C4-2B (cell line): ENCODE measurements at regions not wholly inside any gene's neighbourhood (a gene's known extent, or its start where the extent isn't known, plus 50 kb on each side); places are given as distances from the start of the nearest gene placed in this dataset.

ENCODE experiments used
- H3K27ac ChIP-seq: fragments of 450-650 bp; 2 replicates; pipeline ENCODE4 v1.5.1; 2017
- ZFX ChIP-seq: fragments of 450-650 bp; IDR thresholded peaks from 2 replicates; pipeline ENCODE4 v1.6.1; 2017
- TF ChIP-seq, protein P1 (sequence below): fragments of 450-650 bp; conservative IDR thresholded peaks from 2 replicates; pipeline ENCODE4 v1.5.1; 2017; ENCODE audit warnings: mild to moderate bottlenecking

DNA sequence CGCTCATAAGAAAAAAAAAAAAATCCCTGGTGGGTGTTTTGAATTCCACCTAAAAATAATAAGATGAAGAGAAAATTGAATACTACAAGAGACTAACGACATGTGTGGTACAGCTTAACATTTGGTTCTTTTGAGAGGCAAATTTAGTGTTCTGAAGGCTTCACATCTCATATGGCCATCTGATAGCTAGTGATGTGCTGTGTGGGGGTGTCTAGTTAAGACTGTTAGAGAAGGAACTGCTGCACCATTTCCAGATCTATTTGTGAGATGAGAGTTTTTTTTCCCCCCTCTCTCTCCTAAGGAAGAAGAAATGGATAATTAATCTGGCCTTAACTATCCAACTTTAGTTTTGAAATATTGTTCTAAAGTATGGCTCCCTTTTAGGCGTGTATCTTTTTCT is 321.6 kb downstream of the SLC4A3 start:
- TF ChIP-seq, protein P1, sequence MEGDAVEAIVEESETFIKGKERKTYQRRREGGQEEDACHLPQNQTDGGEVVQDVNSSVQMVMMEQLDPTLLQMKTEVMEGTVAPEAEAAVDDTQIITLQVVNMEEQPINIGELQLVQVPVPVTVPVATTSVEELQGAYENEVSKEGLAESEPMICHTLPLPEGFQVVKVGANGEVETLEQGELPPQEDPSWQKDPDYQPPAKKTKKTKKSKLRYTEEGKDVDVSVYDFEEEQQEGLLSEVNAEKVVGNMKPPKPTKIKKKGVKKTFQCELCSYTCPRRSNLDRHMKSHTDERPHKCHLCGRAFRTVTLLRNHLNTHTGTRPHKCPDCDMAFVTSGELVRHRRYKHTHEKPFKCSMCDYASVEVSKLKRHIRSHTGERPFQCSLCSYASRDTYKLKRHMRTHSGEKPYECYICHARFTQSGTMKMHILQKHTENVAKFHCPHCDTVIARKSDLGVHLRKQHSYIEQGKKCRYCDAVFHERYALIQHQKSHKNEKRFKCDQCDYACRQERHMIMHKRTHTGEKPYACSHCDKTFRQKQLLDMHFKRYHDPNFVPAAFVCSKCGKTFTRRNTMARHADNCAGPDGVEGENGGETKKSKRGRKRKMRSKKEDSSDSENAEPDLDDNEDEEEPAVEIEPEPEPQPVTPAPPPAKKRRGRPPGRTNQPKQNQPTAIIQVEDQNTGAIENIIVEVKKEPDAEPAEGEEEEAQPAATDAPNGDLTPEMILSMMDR, result no peak
- TF ChIP-seq ZFX, result no peak
- H3K27ac ChIP-seq, result no peak overlapping the region

- TF ChIP-seq ZFX, result no peak
- TF ChIP-seq, protein P1, result no peak
- H3K27ac ChIP-seq, result no peak overlapping the region
Observed at GRCh38 chr2:219951099-219951498, 323.7 kb downstream of the SLC4A3 start.

DNA sequence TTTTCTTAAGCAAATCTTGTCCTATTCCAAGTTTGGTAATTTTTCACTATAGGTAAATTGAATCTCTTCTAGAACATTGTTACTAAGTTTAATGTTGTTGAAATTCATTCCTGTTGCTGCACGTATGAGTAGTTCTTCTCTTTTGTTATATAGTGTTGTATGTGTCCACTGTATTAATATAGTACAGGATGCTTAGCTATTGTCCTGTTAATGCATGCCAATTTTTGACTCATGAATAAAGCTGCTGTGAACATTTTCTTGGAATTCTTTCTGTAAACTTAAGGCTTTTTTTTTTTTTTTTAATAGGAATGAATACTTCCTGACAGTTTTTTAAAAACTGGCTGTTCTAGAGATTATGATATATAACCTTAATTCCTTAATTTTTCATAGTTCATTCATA is 326.9 kb downstream of the SLC4A3 start:
- TF ChIP-seq ZFX, result no peak
- TF ChIP-seq, protein P1, result no peak
- no peak overlapping the region for H3K27ac ChIP-seq

GRCh38 chr2:219957820-219958219 is 330.4 kb downstream of the SLC4A3 start:
- TF ChIP-seq, protein P1, result no peak
- no peak for TF ChIP-seq ZFX

GRCh38 chr2:219958941-219959340 is 331.5 kb downstream of the SLC4A3 start:
- TF ChIP-seq, protein P1, result no peak
- TF ChIP-seq ZFX, result no peak
- H3K27ac ChIP-seq, result no peak overlapping the region

More at GRCh38 chr2:219957820-219958219, 330.4 kb downstream of the SLC4A3 start:
- H3K27ac ChIP-seq, result no peak overlapping the region

DNA sequence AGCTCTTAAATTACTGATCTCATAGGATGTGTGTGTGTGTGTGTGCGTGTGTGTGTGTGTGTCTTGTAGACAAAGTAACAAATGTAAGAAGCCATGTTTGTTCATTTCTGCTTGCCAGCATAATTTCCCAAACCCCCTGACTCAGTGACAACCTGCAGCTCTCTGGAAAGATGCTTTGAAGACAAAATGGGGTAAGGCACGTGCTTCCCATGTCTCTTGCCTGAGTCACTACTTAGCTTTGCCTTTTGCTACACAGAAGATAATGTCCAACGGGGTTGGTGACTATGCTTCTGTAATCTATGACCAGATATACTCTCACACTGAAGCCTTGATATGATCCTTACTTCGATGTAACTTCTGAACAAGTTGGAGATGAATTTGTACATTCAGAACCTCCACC is 332.0 kb downstream of the SLC4A3 start:
- TF ChIP-seq, protein P1, result no peak
- no peak overlapping the region for H3K27ac ChIP-seq

DNA sequence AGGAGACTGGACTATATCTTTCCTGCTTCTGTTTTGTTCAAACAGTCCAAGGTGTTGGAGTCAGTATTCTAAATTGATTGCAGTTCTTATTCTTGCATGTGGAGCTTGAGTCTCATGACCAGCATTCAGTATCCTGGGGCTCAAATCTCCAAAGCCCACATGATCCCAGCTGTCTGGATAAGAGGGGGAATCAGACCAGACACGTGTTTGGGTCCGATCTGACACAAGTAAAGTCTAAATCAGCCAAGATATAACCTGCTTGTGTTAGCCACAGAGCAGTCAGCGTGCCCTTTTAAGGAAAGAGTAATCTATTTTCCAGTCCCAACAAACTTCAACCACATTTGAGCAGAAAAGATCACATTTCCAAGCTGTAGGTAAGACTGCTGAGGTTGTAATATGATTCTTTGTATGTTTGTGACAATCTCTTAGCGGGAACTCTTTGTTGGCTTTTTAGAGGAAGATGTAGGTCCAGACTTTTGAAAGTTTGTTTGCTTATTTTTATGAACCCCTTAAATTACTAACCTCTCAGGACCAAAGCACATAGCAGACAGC is 334.6 kb downstream of the SLC4A3 start:
- TF ChIP-seq, protein P1, result no peak
- TF ChIP-seq ZFX, result no peak

More for the DNA sequence above, 334.6 kb downstream of the SLC4A3 start:
- H3K27ac ChIP-seq, result no peak overlapping the region
